HG03135 (cell line): ENCODE measurements at regions not wholly inside any gene's neighbourhood (a gene's known extent, or its start where the extent isn't known, plus 50 kb on each side); places are given as distances from the start of the nearest gene placed in this dataset.

ENCODE experiments used
- ATAC-seq: cut with Tn5 transposase; IDR thresholded peaks from one replicate; pipeline ENCODE4 v1.9.1; 2021; ENCODE audit warnings: mild to moderate bottlenecking, moderate library complexity; ENCODE audit not compliant: unreplicated experiment

GRCh38 chrX:20637351-20637750 is 370.6 kb upstream of the RPS6KA3 start:
- no peak for ATAC-seq

GRCh38 chrX:20633451-20633850 is 366.7 kb upstream of the RPS6KA3 start:
- ATAC-seq = no peak

GRCh38 chrX:20623448-20623847 is 356.7 kb upstream of the RPS6KA3 start:
- no peak for ATAC-seq

GRCh38 chrX:20620306-20620705 is 353.6 kb upstream of the RPS6KA3 start:
- no peak for ATAC-seq

GRCh38 chrX:20609916-20610415 is 343.3 kb upstream of the RPS6KA3 start:
- no peak for ATAC-seq

GRCh38 chrX:20606831-20607230 is 340.1 kb upstream of the RPS6KA3 start:
- no peak for ATAC-seq

GRCh38 chrX:20596856-20597255 is 330.1 kb upstream of the RPS6KA3 start:
- no peak for ATAC-seq

- no peak for ATAC-seq
These were observed 329.3 kb upstream of the RPS6KA3 start for GRCh38 chrX:20595928-20596575.

GRCh38 chrX:20594985-20595384 is 328.3 kb upstream of the RPS6KA3 start:
- no peak for ATAC-seq

- ATAC-seq = no peak
These were observed 327.1 kb upstream of the RPS6KA3 start for GRCh38 chrX:20593836-20594235.

- ATAC-seq = no peak
These were observed 326.7 kb upstream of the RPS6KA3 start for GRCh38 chrX:20593402-20593801.

- no peak for ATAC-seq
These were observed 324.5 kb upstream of the RPS6KA3 start for GRCh38 chrX:20591246-20591645.

GRCh38 chrX:20585782-20586181 is 319.1 kb upstream of the RPS6KA3 start:
- ATAC-seq = no peak

GRCh38 chrX:20571611-20572010 is 304.9 kb upstream of the RPS6KA3 start:
- no peak for ATAC-seq

GRCh38 chrX:20567108-20567507 is 300.4 kb upstream of the RPS6KA3 start:
- no peak for ATAC-seq

GRCh38 chrX:20547611-20548051 is 280.9 kb upstream of the RPS6KA3 start:
- no peak for ATAC-seq

- no peak for ATAC-seq
These were observed 278.8 kb upstream of the RPS6KA3 start for GRCh38 chrX:20545538-20545937.

- no peak for ATAC-seq
These were observed 275.4 kb upstream of the RPS6KA3 start for GRCh38 chrX:20542072-20542471.

- ATAC-seq = no peak
These were observed 272.3 kb upstream of the RPS6KA3 start for GRCh38 chrX:20538974-20539373.

- ATAC-seq = no peak
These were observed 265.0 kb upstream of the RPS6KA3 start for GRCh38 chrX:20531667-20532066.

GRCh38 chrX:20530406-20530921 is 263.8 kb upstream of the RPS6KA3 start:
- ATAC-seq = no peak

GRCh38 chrX:20529711-20530110 is 263.0 kb upstream of the RPS6KA3 start:
- ATAC-seq = no peak

GRCh38 chrX:20529301-20529700 is 262.6 kb upstream of the RPS6KA3 start:
- no peak for ATAC-seq
